ENCODE measurements at regions not wholly inside any gene's neighbourhood (a gene's known extent, or its start where the extent isn't known, plus 50 kb on each side); places are given as distances from the start of the nearest gene placed in this dataset.

DNA sequence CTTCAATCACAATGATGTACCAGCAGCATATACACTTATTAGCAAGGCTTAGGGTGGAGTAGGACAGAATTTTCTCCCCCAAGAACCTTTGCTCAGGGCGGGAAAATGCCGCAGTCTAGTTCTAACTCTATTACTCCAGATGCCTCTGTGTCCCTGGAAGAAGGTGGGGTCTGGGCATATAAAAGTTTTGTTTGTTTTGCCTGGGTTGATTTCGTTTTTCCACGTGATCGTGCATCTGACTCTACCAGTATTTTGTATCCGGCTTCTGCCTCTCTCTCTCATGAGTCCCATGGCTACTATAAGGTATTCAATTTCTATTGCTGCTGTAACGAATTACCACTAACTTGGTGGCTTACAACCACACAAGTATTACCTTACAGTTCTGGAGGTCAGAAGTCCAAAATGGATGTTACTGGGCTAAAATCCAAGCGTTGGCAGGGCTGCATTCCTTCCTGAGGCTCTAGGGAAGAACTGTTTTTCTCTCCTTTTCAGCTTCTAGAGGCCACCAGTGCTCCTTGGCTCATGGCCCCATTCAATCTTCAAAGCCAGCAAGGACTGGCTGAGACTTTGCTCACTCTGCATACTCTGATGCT lies 181.2 kb upstream of the PRSS58 start:
- TF ChIP-seq CTCF (IDR thresholded peaks at IDR 0.05) = no peak
- no peak for TF ChIP-seq POLR2AphosphoS5 (IDR thresholded peaks at IDR 0.05)
- no peak for TF ChIP-seq POLR2A (IDR thresholded peaks at IDR 0.05)

All from upper lobe of left lung (tissue), 4 donors.